ENCODE measurements at regions not wholly inside any gene's neighbourhood (a gene's known extent, or its start where the extent isn't known, plus 50 kb on each side); places are given as distances from the start of the nearest gene placed in this dataset.

DNA sequence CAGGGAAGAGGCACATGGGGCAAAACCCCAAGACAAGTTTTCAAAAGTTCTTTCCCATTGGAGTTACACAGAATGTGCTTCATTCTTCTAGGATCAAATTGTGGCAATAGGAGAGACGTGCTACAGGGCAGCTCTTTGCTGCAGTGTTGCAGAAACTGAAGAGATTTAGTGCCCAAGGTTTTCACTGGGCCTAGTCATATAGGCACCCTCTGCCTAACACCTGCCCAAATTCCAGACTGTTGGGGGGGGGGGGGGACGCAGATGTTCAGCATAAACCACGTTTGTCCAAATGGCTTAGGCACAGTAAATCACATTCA, 346.8 kb upstream of the ZNF717 start:
- ATAC-seq (no peak), FAIRE-seq (no peak), DNase-seq (ENCODE audit: low read depth, low spot score) (no peak)
- no peak overlapping the region for H3K9ac ChIP-seq (ENCODE audit: control insufficient read depth, insufficient read depth, low read length)
- ChIA-PET CTCF (no interaction called here), POLR2A (no interaction called here), SMC1A (ENCODE audit: uncharacterized antibody, unreplicated experiment) (no interaction called here), RAD21 (ENCODE audit: unreplicated experiment) (no interaction called here)
- H3K79me2 ChIP-seq (ENCODE audit: control insufficient read depth, insufficient read depth, low read length): no peaks in the 10 kb centered on the region
- H3K4me2 ChIP-seq (ENCODE audit: control insufficient read depth, insufficient read depth): no peak overlapping the region
- intact Hi-C loops (cut with micrococcal nuclease; ENCODE audit: unreplicated experiment): no loop called here
- in situ Hi-C loops (cut with MboI): no loop called here
- H3K27me3 ChIP-seq (replicated peaks in 1 of 2; ENCODE audit: control insufficient read depth in 2 of 2, insufficient read depth in 2 of 2, low read length in 1 of 2): no peaks in the 10 kb centered on the region
- H3K9me3 ChIP-seq (replicated peaks; ENCODE audit: control insufficient read depth, insufficient read depth, low read length): no peaks in the 10 kb centered on the region
- no peaks in the 10 kb centered on the region for H3K4me1 ChIP-seq (ENCODE audit: control insufficient read depth, insufficient read depth, low read length)
- BruUV-seq (replicated peaks): no TSS peak
- no peak overlapping the region for H3K4me3 ChIP-seq
- 0% methylated on average over 3 of the region's 3 CpGs for WGBS (ENCODE audit: insufficient coverage, insufficient replicate concordance, low lambda C conversion rate, missing lambda C conversion rate)
- no peak overlapping the region for H2AFZ ChIP-seq (ENCODE audit: control insufficient read depth, low read depth, low read length)
- no peaks in the 10 kb centered on the region for H4K20me1 ChIP-seq (ENCODE audit: control insufficient read depth, insufficient read depth)
- H3K36me3 ChIP-seq (ENCODE audit: control insufficient read depth in 2 of 2, insufficient read depth in 2 of 2, low read length in 1 of 2): no peaks in the 10 kb centered on the region
- H3K27ac ChIP-seq (ENCODE audit: control insufficient read depth, insufficient read depth): no peak overlapping the region
- no peak for TF ChIP-seq NFYA (IDR thresholded peaks at IDR 0.05; ENCODE audit: borderline replicate concordance, low read depth, low read length)
- TF ChIP-seq TCF12 (IDR thresholded peaks at IDR 0.05; ENCODE audit: low read depth, low read length): no peak
- no peak for TF ChIP-seq POLR2AphosphoS2 (IDR thresholded peaks at IDR 0.05; ENCODE audit: low read depth, low read length)
- no peak for TF ChIP-seq CBX3 (IDR thresholded peaks at IDR 0.05; ENCODE audit: borderline replicate concordance, low read depth)
- no peak for TF ChIP-seq NR2F1 (conservative IDR thresholded peaks at IDR 0.05)
- TF ChIP-seq SREBF2 (IDR thresholded peaks at IDR 0.05; ENCODE audit: low read length): no peak
- no peak for TF ChIP-seq ASH2L (IDR thresholded peaks at IDR 0.05; ENCODE audit: borderline replicate concordance, low read depth)
- TF ChIP-seq, protein P1, sequence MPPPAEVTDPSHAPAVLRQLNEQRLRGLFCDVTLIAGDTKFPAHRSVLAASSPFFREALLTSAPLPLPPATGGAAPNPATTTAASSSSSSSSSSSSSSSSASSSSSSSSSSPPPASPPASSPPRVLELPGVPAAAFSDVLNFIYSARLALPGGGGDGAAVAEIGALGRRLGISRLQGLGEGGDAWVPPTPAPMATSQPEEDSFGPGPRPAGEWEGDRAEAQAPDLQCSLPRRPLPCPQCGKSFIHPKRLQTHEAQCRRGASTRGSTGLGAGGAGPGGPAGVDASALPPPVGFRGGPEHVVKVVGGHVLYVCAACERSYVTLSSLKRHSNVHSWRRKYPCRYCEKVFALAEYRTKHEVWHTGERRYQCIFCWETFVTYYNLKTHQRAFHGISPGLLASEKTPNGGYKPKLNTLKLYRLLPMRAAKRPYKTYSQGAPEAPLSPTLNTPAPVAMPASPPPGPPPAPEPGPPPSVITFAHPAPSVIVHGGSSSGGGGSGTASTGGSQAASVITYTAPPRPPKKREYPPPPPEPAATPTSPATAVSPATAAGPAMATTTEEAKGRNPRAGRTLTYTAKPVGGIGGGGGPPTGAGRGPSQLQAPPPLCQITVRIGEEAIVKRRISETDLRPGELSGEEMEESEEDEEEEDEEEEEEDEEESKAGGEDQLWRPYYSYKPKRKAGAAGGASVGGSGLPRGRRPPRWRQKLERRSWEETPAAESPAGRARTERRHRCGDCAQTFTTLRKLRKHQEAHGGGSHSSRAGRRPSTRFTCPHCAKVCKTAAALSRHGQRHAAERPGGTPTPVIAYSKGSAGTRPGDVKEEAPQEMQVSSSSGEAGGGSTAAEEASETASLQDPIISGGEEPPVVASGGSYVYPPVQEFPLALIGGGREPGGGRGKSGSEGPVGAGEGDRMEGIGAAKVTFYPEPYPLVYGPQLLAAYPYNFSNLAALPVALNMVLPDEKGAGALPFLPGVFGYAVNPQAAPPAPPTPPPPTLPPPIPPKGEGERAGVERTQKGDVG (CRISPR knock-in tag; IDR thresholded peaks at IDR 0.05): no peak
- no peak for TF ChIP-seq CREB1 (IDR thresholded peaks at IDR 0.05; ENCODE audit: low read depth)
- no peak for TF ChIP-seq SIN3A (IDR thresholded peaks at IDR 0.05; ENCODE audit: low read depth, low read length)
- TF ChIP-seq IKZF1 (conservative IDR thresholded peaks at IDR 0.05): no peak
- no peak for TF ChIP-seq POLR2AphosphoS5 (IDR thresholded peaks at IDR 0.05; ENCODE audit: low read length)
- no peak for TF ChIP-seq CHD4 (IDR thresholded peaks at IDR 0.05)
- TF ChIP-seq, protein P2, sequence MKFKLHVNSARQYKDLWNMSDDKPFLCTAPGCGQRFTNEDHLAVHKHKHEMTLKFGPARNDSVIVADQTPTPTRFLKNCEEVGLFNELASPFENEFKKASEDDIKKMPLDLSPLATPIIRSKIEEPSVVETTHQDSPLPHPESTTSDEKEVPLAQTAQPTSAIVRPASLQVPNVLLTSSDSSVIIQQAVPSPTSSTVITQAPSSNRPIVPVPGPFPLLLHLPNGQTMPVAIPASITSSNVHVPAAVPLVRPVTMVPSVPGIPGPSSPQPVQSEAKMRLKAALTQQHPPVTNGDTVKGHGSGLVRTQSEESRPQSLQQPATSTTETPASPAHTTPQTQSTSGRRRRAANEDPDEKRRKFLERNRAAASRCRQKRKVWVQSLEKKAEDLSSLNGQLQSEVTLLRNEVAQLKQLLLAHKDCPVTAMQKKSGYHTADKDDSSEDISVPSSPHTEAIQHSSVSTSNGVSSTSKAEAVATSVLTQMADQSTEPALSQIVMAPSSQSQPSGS (IDR thresholded peaks at IDR 0.05; ENCODE audit: low read length): no peak
- no peak for TF ChIP-seq ZBTB40 (IDR thresholded peaks at IDR 0.05; ENCODE audit: borderline replicate concordance)
- no peak for TF ChIP-seq MYC (IDR thresholded peaks at IDR 0.05; ENCODE audit: insufficient read depth, insufficient read length, insufficient replicate concordance, low read length, severe bottlenecking)
- no peak for TF ChIP-seq NR2C1 (IDR thresholded peaks at IDR 0.05)
